GM13977 (cell line): ENCODE measurements at regions not wholly inside any gene's neighbourhood (a gene's known extent, or its start where the extent isn't known, plus 50 kb on each side); places are given as distances from the start of the nearest gene placed in this dataset.
"Not testable (repeated sequence)": the region's sequence is repeated elsewhere in the genome, so short reads cannot be mapped to it uniquely, and the experiment has no call there.

Experiments used
- DNase-seq: peaks from one replicate; pipeline ENCODE4 v3.0.0; 2012; ENCODE audit warnings: low spot score
- in situ Hi-C: fragments of 300-500 bp; cut with MboI; formaldehyde crosslinking; loops from one replicate; pipeline ENCODE4 v1.12.0; 2022; ENCODE audit warnings: low sequenced_read_pairs, low pct_unique_long_range_greater_than_20kb, mixed read lengths, inconsistent platforms; ENCODE audit not compliant: unreplicated experiment
- TF ChIP-seq, protein P1 (sequence below): IDR thresholded peaks from 2 replicates; pipeline ENCODE4 v1.5.1; 2012; ENCODE audit warnings: mild to moderate bottlenecking, control low read depth; ENCODE audit not compliant: insufficient read depth; ENCODE audit errors: extremely low read depth, missing control alignments

DNA sequence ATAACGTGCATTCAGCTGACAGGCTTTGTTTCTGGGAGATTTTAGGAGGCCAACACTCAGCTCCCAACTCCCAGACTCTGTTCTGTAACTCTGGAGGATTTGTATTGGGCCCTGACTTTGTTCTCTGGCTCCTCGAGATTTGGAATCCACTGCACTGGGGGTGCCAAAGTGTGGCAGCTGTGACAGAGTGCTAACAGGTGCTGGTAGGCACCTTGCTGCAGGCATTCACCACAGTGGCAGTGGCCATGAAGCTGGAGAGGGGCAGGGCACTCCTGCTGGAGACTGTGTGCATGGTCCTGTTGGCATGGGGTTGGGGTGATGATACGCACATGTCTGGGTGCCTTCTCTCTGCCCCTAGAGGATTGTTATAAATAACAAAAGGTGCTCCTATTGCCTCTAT is 1094.9 kb upstream of the SLIT2 start:
- no peak for DNase-seq
- TF ChIP-seq, protein P1, sequence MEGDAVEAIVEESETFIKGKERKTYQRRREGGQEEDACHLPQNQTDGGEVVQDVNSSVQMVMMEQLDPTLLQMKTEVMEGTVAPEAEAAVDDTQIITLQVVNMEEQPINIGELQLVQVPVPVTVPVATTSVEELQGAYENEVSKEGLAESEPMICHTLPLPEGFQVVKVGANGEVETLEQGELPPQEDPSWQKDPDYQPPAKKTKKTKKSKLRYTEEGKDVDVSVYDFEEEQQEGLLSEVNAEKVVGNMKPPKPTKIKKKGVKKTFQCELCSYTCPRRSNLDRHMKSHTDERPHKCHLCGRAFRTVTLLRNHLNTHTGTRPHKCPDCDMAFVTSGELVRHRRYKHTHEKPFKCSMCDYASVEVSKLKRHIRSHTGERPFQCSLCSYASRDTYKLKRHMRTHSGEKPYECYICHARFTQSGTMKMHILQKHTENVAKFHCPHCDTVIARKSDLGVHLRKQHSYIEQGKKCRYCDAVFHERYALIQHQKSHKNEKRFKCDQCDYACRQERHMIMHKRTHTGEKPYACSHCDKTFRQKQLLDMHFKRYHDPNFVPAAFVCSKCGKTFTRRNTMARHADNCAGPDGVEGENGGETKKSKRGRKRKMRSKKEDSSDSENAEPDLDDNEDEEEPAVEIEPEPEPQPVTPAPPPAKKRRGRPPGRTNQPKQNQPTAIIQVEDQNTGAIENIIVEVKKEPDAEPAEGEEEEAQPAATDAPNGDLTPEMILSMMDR, result no peak
- in situ Hi-C loops, result no loop called here

DNA sequence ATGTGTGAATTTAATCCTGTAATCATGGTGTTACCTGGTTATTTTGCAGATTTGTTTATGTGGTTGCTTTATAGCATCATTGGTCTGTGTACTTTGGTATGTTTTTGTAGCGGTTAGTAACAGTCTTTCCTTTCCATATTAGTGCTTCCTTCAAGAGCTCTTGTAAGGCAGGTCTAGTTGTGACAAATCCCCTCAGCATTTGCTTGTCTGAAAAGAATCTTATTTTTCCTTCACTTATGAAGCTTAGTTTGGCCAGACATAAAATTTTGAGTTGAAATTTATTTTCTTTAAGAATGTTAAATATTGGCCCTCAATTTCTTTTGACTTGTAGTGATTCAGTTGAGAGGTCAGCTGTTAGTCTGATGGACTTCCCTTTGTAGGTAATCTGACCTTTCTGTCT is 1096.1 kb upstream of the SLIT2 start:
- TF ChIP-seq, protein P1, result no peak
- in situ Hi-C loops, result no loop called here
- DNase-seq, result no peak

DNA sequence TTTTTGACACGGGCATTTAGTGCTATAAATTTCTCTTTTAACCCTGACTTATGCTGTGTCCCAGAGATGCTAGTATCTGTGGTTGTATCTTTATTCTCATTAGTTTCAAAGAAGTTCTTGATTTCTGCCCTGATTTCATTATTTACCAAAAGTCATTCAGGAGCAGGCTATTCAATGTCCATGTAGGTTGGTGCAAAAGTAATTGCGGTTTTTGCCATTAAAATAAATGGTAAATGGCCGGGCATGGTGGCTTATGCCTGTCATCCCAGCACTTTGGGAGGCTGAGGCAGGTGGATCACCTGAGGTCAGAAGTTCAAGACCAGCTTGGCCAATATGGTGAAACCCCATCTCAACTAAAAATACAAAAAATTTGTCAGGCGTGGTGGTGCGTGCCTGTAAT is 1097.4 kb upstream of the SLIT2 start:
- in situ Hi-C loops, DNase-seq: not testable (repeated sequence)

DNA sequence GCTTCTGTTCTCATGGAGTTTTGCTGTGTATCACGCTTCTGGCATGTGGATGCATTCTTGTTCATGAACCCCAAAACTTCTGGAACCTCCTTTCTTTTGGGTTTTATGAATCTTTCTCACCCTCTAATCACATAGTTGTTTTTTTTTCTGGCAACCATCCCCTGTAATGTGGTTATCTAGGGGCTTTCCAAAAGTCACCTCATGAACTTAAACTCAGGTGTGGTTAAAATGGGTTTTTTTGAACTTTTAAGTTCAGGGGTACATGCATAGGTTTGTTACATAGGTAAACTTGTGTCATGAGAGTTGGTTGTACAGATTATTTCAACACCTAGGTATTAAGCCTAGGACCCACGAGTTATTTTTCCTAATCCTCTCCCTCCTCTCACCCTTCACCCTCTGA is 1099.4 kb upstream of the SLIT2 start:
- in situ Hi-C loops, result no loop called here
- DNase-seq, result no peak
- TF ChIP-seq, protein P1, result no peak

DNA sequence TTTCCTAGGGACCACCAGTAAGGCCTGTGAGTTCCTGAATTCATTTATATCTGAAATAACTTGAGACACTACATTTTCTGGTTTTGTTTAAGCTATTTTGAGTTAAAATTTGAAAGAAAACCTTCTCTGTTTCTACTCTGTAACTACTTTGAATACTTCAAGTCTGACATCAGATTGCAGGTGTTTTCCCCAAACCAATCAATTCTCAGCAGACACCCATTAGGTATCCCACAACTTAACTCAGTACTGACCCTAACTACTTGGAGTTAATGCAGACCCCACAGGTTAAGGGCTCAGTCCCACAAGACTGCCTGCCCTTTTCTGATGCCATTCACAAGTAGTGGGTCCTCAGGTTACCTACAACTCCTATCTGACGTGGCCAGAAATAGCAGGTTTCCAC is 1100.0 kb upstream of the SLIT2 start:
- in situ Hi-C loops, result no loop called here
- TF ChIP-seq, protein P1, result no peak
- no peak for DNase-seq

DNA sequence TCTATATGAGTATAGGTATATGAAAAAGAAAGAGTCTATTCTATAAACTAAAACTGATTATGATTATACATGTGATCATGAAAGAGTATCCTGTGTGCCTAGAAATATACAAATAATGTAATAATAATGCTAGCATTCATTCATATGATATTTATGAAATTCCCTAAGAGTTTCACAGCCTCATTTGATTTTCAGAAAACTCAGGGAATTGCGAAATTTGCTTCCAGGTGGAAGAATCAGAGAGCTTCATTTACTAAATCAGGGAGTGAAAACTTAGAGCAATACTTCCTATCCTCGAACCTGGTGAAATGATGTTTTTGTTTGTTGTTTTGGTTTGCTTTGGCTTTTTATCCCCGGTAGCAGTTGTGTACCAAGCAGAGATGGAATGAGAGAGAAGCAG is 1105.7 kb upstream of the SLIT2 start:
- in situ Hi-C loops, result no loop called here
- TF ChIP-seq, protein P1, result no peak
- no peak for DNase-seq

DNA sequence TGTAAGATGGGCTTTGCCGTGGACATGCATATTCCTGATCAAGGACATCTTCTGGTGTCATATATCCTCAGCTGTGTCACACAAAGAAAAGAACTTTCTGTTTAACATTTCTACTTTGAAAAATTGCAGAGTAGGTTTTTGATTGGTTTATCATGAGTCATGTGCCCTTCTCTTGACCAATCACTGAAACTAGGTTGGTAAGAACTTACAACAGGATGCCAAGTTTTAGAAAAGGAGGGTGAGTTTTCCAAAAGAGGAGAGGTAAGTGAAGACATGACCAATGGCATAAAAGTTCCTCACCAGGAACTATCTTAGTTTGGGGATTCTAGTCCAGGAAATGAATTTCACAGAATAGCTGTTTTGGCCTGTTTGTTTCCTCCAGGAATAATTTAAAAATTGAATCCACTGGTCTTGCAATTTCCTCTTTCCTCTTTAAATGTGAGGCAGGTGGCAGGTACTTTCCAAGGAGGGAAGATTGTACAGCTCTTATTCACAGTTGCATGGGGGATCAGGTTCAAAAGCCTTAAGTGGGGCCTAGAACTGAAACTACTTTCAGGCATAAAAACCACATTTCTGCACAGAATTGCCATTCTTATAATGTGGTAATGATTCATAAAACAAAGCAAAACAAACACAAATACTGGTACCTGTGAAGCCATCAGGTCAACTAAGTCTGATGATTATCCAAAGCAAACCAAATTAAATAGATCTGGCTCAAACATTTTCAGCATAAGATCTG is 1114.5 kb upstream of the LCORL start:
- TF ChIP-seq, protein P1, result no peak
- no peak for DNase-seq
- in situ Hi-C loops, result no loop called here
